VCaP (cell line): ENCODE measurements at regions not wholly inside any gene's neighbourhood (a gene's known extent, or its start where the extent isn't known, plus 50 kb on each side); places are given as distances from the start of the nearest gene placed in this dataset.

ENCODE experiments used
- H3K27ac ChIP-seq: fragments of 450-650 bp; 2 replicates; pipeline ENCODE4 v1.5.1; 2017
- CTCF ChIP-seq: fragments of 450-650 bp; conservative IDR thresholded peaks from 2 replicates; pipeline ENCODE4 v1.5.1; 2017; ENCODE audit warnings: mild to moderate bottlenecking, moderate library complexity

- no peak for TF ChIP-seq CTCF
- H3K27ac ChIP-seq = no peak overlapping the region
Measured at GRCh38 chr6:148263010-148263409, 79.6 kb upstream of the SASH1 start.

GRCh38 chr6:148263961-148264360 is 78.7 kb upstream of the SASH1 start:
- H3K27ac ChIP-seq = no peak overlapping the region
- no peak for TF ChIP-seq CTCF

GRCh38 chr6:148265054-148265453 is 77.6 kb upstream of the SASH1 start:
- no peak overlapping the region for H3K27ac ChIP-seq
- TF ChIP-seq CTCF = no peak

- H3K27ac ChIP-seq = no peak overlapping the region
- TF ChIP-seq CTCF = no peak
Measured at GRCh38 chr6:148269386-148269785, 73.3 kb upstream of the SASH1 start.

- H3K27ac ChIP-seq = no peak overlapping the region
- no peak for TF ChIP-seq CTCF
Measured at GRCh38 chr6:148271711-148272439, 70.8 kb upstream of the SASH1 start.

- no peak for TF ChIP-seq CTCF
- no peak overlapping the region for H3K27ac ChIP-seq
Measured at GRCh38 chr6:148272597-148272996, 70.0 kb upstream of the SASH1 start.

- no peak for TF ChIP-seq CTCF
- H3K27ac ChIP-seq = no peak overlapping the region
Measured at GRCh38 chr6:148273962-148274752, 68.5 kb upstream of the SASH1 start.
